Common myeloid progenitor, CD34-positive (primary cell): ENCODE measurements at regions not wholly inside any gene's neighbourhood (a gene's known extent, or its start where the extent isn't known, plus 50 kb on each side); places are given as distances from the start of the nearest gene placed in this dataset.

Source experiments
- CTCF ChIA-PET: fragments of 350-600 bp; sonication (Branson Sonifier 250); formaldehyde crosslinking; loops from one replicate; lab custom pipeline; 2021; ENCODE audit warnings: antibody characterized with exemption; lab: Charles Lee
- POLR2A ChIA-PET: fragments of 350-600 bp; sonication (Branson Sonifier 250); formaldehyde crosslinking; loops from one replicate; lab custom pipeline; 2021; ENCODE audit warnings: antibody characterized with exemption; lab: Charles Lee
- DNase-seq, 3 donors: peaks; one replicate each; pipeline versions ENCODE4 v3.0.0 to v3.0.0-alpha.2; 2013
- H3K27ac ChIP-seq, 2 experiments: 1 replicate in 1 of 2; 2 replicates in 1 of 2; pipeline ENCODE4 v1.7.0; 2013; ENCODE audit warnings: inconsistent platforms in 2 of 2, low read length in 2 of 2, mild to moderate bottlenecking in 2 of 2, low read depth in 1 of 2, moderate library complexity in 1 of 2; ENCODE audit not compliant: severe bottlenecking in 2 of 2, insufficient read depth in 1 of 2, poor library complexity in 1 of 2
- H3K27me3 ChIP-seq, 5 experiments: replicated peaks in 2 of 5; 1 replicate in 3 of 5; 2 replicates in 2 of 5; pipeline versions ENCODE4 v1.6.1 to v1.7.0; 2013; ENCODE audit warnings: low read length in 4 of 5, mild to moderate bottlenecking in 2 of 5, moderate library complexity in 2 of 5, inconsistent platforms in 1 of 5; ENCODE audit not compliant: insufficient read depth in 5 of 5, control insufficient read depth in 4 of 5
- H3K36me3 ChIP-seq, 4 experiments: 1 replicate in 2 of 4; 2 replicates in 2 of 4; pipeline versions ENCODE4 v1.6.1 to v1.7.0; 2013; ENCODE audit warnings: low read length in 3 of 4, control low read depth in 1 of 4, mild to moderate bottlenecking in 1 of 4; ENCODE audit not compliant: control insufficient read depth in 4 of 4, insufficient read depth in 4 of 4
- H3K4me1 ChIP-seq, 4 experiments: 1 replicate in 3 of 4; 2 replicates in 1 of 4; pipeline versions ENCODE4 v1.6.1 to v1.7.1; 2013; ENCODE audit warnings: low read length in 3 of 4, mild to moderate bottlenecking in 3 of 4, control low read depth in 1 of 4, inconsistent platforms in 1 of 4, moderate library complexity in 1 of 4; ENCODE audit not compliant: control insufficient read depth in 4 of 4, insufficient read depth in 4 of 4; ENCODE audit errors: control extremely low read depth in 1 of 4
- H3K4me3 ChIP-seq, 7 experiments: 1 replicate in 4 of 7; 2 replicates in 3 of 7; pipeline versions ENCODE4 v1.5.1 to v1.7.0; 2013; ENCODE audit warnings: mild to moderate bottlenecking in 7 of 7, low read length in 6 of 7, moderate library complexity in 6 of 7, inconsistent platforms in 2 of 7, low read depth in 2 of 7, control low read depth in 1 of 7; ENCODE audit not compliant: insufficient read depth in 4 of 7, control insufficient read depth in 1 of 7; ENCODE audit errors: extremely low read depth in 1 of 7
- H3K9me3 ChIP-seq, 5 experiments: 1 replicate in 4 of 5; 2 replicates in 1 of 5; pipeline versions ENCODE4 v1.6.1 to v1.7.1; 2013; ENCODE audit warnings: low read length in 4 of 5, mild to moderate bottlenecking in 2 of 5, inconsistent platforms in 1 of 5, low read depth in 1 of 5, moderate library complexity in 1 of 5; ENCODE audit not compliant: control insufficient read depth in 4 of 5, insufficient read depth in 2 of 5; ENCODE audit errors: control extremely low read depth in 1 of 5
- WGBS: methylation state at CpG from one replicate; pipeline ENCODE4 v1.1.5; 2013; ENCODE audit not compliant: insufficient coverage; 5-methylcytosine and 5-hydroxymethylcytosine counted together

DNA sequence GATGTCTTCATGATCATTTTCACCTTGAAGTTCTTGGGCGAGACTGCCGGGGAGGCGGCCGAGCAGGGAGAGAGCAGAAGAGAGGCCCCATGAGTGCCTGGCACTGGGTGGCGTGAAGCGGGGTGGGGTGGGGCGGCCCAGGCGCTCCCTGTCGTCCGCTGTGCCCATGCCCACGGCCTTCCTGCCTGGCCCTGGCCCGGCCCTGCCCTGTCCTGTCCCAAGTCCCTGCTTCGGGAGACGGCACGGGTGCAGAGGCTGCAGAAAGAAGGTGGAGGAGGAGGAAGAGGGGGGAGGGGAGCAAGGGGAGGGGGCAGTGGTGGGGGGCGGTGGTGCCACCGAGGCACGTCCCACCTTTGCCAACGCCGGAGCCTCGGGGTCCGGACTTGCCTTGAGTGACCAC, 118.4 kb downstream of the PTPRS start:
- DNase-seq = no peak
- H3K27ac ChIP-seq = no peak overlapping the region
- H3K36me3 ChIP-seq = no peaks in the 10 kb centered on the region
- H3K4me3 ChIP-seq = no peak overlapping the region
- peaks cover 0 to 3% (median 0%) of the 10 kb centered on the region in 5 experiments for H3K27me3 ChIP-seq
- POLR2A ChIA-PET = no interaction called here
- no peaks in the 10 kb centered on the region for H3K9me3 ChIP-seq
- 98% methylated on average over 11 of the region's 22 CpGs for WGBS
- CTCF ChIA-PET = no interaction called here
- no peaks in the 10 kb centered on the region for H3K4me1 ChIP-seq

DNA sequence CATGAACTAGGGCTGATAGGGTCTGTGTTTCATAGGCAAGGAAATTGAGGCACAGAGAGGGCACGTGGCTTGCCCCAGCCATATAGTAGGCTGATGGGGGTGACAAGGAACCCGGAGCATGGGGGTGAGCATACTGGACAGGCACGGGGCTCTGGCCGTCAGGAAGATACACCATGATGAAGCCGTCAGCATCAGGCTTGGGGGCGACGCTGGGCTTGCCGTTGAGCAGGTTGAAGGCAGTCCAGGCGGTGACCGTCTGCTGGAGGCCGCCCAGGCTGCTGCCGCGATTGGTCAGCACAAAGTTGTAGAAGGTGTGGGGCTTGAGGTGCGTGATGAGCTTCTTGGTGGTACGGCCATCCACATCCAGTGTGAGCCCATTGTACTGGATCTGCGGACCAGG, 119.7 kb downstream of the PTPRS start:
- POLR2A ChIA-PET = no interaction called here
- Histone ChIP-seq H3K27ac (no peak overlapping the region), H3K4me1 (peaks cover 0 to 6% (median 0%) of the 10 kb centered on the region in 4 experiments)

DNA sequence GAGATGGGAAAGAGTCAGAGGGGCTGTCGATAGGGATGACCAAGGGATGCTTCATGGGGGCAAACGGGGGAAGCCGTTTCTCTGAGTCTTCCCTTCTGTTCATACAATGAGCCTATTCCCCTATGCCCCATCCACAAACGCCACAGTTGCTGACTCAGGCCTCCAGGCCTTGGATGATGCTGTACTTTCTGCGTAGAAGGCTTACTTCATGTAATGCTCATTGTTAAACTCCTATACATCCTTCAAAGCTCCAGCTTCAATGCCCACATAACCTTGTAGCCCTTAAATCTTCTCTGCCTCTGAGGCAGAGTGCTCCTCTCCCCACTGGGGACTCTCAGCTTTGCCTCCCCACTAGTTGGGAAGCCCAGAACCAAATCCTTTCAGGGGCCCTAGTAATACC, 120.3 kb downstream of the PTPRS start:
- Histone ChIP-seq H3K9me3 (no peaks in the 10 kb centered on the region), H3K27ac (no peak overlapping the region), H3K36me3 (no peaks in the 10 kb centered on the region), H3K4me3 (no peak overlapping the region), H3K27me3 (no peaks in the 10 kb centered on the region), H3K4me1 (peaks cover 0 to 6% (median 0%) of the 10 kb centered on the region in 4 experiments)
- 95% methylated on average over 3 of the region's 5 CpGs for WGBS
- ChIA-PET POLR2A (no interaction called here), CTCF (no interaction called here)
- DNase-seq = no peak

More for the DNA sequence above, 119.7 kb downstream of the PTPRS start:
- Histone ChIP-seq H3K4me3 (no peak overlapping the region), H3K27me3 (peaks cover 0 to under 1% (median 0%) of the 10 kb centered on the region in 5 experiments), H3K36me3 (no peaks in the 10 kb centered on the region), H3K9me3 (no peaks in the 10 kb centered on the region)
- CTCF ChIA-PET = no interaction called here
- 99% methylated on average over 16 of the region's 16 CpGs for WGBS
- DNase-seq = no peak

DNA sequence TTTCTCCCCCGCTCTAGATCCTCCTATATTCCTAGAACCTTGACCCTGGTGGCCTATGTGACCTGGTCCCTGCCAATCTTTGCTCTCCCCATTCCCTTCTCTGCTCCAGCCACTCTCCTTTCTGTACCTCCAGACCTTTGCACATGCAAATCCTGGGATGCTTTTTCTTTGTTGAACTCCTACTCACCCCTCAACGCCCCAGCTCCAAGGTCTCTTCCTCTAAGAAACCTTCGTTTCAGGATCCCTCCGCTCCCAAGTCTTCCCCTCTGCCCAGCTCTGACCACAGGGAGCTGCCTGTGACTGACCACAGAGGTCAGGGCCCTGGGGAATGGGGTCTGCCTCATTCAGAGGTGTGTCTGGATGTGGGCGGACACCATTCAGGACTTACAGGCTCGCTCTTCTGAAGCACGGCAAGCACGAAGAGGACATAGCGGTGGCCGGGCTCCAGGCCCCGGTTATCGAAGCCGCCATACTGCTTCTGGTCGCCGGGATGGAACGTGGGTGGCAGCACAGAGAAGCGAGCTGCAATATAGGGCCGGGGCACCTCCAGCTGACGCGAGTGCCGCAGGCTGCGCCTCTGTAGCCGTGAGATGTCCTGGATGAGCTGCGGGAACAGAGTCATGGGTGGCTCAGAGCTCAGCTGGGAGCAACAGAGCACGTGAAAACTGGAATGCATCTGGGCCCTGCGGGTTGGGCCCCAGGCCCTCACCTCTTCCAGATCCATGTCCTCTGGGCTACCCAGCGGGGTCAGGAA, 120.9 kb downstream of the PTPRS start:
- CTCF ChIA-PET = no interaction called here
- WGBS = 99% methylated on average over 23 of the region's 27 CpGs
- DNase-seq = no peak
- POLR2A ChIA-PET = no interaction called here
- no peaks in the 10 kb centered on the region for H3K9me3 ChIP-seq
- H3K27ac ChIP-seq = no peak overlapping the region
- H3K4me1 ChIP-seq = peaks cover 0 to 6% (median 0%) of the 10 kb centered on the region in 4 experiments
- H3K27me3 ChIP-seq = no peaks in the 10 kb centered on the region
- no peak overlapping the region for H3K4me3 ChIP-seq
- H3K36me3 ChIP-seq = no peaks in the 10 kb centered on the region

DNA sequence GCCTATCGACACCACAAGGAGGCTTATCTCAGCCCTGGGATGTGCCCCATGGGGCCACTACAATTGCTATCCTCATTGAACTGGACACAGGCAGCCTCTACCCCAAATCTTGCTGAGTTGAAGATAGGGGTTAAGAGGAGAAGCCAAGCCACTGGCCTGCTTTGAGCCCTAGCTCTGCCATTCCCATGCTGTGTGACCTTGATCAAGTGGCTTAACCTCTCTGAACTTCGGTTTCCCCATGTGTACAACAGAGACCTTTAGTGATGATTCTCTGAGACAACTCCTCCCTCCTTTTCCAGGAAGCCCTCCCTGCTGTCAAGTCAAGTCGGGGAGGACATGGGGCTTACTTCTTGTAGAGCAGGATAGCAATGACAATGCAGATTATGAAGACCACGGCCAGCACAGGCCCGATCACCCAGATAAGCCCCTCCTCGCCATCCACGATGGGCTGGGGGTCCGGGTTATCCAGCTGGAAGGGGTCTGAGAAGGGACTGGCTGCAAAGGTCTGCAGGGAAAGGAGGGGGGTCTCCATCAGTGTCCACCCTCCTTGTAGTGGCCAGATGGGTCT, 121.6 kb downstream of the PTPRS start:
- Histone ChIP-seq H3K4me1 (peaks cover 0 to 6% (median 0%) of the 10 kb centered on the region in 4 experiments), H3K36me3 (no peaks in the 10 kb centered on the region), H3K9me3 (no peaks in the 10 kb centered on the region), H3K27me3 (no peaks in the 10 kb centered on the region), H3K27ac (no peak overlapping the region), H3K4me3 (no peak overlapping the region)
- CTCF ChIA-PET = no interaction called here
- DNase-seq = no peak
- POLR2A ChIA-PET = no interaction called here
- 90% methylated on average over 7 of the region's 8 CpGs for WGBS

DNA sequence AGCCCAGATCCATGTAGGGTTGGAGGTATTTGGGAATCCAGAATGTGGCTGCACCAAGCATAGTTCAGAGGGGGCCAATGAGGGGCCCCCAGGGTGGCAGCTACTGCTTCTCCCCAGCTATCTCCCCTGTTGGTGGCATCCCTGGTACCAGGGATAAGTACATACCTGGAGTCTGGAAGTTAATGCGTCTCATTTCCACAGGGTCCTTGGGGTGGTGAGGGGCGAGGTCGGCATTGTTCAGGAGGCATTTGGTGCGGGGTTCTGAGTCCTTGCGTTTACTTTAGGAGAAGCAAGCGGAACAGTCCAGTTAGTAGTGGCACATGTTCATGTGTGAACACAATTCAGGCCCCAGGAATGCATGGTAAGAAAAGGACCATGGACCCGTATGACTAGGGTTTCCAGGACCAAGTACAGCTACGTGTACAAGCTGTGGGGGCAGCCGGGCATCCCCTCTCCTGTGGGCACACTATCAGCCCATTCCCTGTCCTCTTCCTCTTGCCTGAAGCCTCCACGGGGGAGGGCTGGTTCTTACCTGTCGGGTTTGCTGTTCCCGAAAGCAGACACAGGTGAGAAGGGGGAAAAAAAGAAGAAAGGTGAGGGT, 122.3 kb downstream of the PTPRS start:
- Histone ChIP-seq H3K36me3 (no peaks in the 10 kb centered on the region), H3K4me1 (peaks cover 0 to 6% (median 0%) of the 10 kb centered on the region in 4 experiments), H3K4me3 (no peak overlapping the region), H3K9me3 (no peaks in the 10 kb centered on the region), H3K27ac (no peak overlapping the region), H3K27me3 (no peaks in the 10 kb centered on the region)
- WGBS = 96% methylated on average over 11 of the region's 12 CpGs
- DNase-seq = no peak
- POLR2A ChIA-PET = no interaction called here
- CTCF ChIA-PET = interaction anchor here (0.6 kb wide), 1 partner anchor 96 kb away, joined by 3 read pairs; no protein-coding TSS in a partner anchor

DNA sequence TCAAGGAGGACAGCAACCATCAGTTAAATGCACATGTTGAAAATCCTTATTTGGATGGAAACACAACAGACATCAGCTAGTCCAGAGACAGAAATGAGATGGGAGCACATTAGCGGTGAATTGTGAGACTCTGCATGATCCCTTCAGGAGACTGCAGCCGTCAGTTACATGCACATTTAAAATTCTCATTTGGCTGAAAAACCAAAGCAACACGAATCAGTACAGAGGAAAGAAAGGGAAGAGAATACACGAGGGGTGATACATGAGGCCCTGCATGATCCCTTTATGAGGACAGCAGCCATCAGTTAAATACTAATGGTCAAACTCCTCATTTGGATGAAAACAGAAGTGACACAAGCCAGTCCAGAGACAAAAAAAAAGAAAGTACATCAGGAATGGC, 123.4 kb downstream of the PTPRS start:
- WGBS = 100% methylated on average over 2 of the region's 4 CpGs
- H3K9me3 ChIP-seq = no peaks in the 10 kb centered on the region
- ChIA-PET POLR2A (no interaction called here), CTCF (no interaction called here)
- H3K27me3 ChIP-seq = no peaks in the 10 kb centered on the region
- no peak for DNase-seq
- no peaks in the 10 kb centered on the region for H3K36me3 ChIP-seq
- no peak overlapping the region for H3K27ac ChIP-seq
- H3K4me3 ChIP-seq = no peak overlapping the region
- H3K4me1 ChIP-seq = peaks cover 0 to 6% (median 0%) of the 10 kb centered on the region in 4 experiments
